ENCODE measurements at regions not wholly inside any gene's neighbourhood (a gene's known extent, or its start where the extent isn't known, plus 50 kb on each side); places are given as distances from the start of the nearest gene placed in this dataset.

DNA sequence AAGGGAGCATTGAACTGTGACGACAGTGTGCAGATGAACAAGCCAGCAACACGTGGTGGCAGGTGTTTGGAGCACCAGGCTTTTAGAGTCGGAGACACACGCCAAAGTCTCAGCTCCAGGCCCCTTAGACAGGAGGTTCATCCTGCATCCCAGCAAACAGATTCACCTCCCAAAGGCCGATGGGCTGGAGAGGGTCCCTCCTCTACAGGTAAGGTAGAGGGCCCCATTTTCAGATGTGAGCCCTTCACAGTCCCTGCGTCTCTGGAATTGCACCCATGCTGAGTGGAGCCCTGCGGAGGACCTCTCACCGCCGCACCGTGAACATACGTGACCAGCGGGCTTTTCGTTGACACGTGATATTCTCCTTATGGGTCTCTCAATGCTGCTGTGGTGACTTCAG lies 109.0 kb upstream of the B3GAT1 start:
- no peak for DNase-seq
- no peaks in the 10 kb centered on the region for H3K4me1 ChIP-seq
- H3K9me3 ChIP-seq: no peaks in the 10 kb centered on the region
- no peaks in the 10 kb centered on the region for H3K36me3 ChIP-seq
- no peak for TF ChIP-seq CTCF (IDR thresholded peaks at IDR 0.05 in 4 of 5, conservative IDR thresholded peaks at IDR 0.05 in 1 of 5)
- intact Hi-C loops (cut with DNase I; ENCODE audit: low total_unique reads): no loop called here
- H3K27ac ChIP-seq: no peak overlapping the region
- H3K4me3 ChIP-seq: no peak overlapping the region
- no peak for ATAC-seq
- in situ Hi-C loops (cut with MboI; ENCODE audit: low sequenced_read_pairs in 4 of 4): no loop called here
- H3K27me3 ChIP-seq: peaks cover 0 to 8% (median 2%) of the 10 kb centered on the region in 3 donors

DNA sequence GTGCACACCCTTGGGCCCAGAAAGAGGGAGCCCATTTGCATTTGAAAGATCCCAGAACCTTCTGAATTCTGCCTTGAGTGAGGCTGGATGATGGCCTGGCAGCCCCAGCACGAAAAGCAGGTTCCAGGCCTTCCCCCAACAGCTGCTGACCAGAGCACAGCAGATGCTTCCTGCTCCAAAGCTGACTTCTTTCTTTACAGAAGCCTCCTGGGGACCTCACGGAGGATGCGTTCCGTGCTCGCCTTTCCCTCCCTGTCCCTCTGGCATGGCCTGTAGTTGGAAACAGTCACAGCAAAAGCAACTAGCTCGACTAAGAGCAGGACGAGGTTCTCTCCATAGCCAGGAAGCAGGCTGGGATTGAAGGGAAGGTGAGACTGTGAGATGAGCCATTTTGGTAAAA lies 107.7 kb upstream of the B3GAT1 start:
- intact Hi-C loops (cut with DNase I; ENCODE audit: low total_unique reads): no loop called here
- Histone ChIP-seq H3K4me3 (no peak overlapping the region), H3K27me3 (peaks cover 0 to 8% (median 2%) of the 10 kb centered on the region in 3 donors), H3K4me1 (no peaks in the 10 kb centered on the region), H3K27ac (no peak overlapping the region), H3K9me3 (no peaks in the 10 kb centered on the region), H3K36me3 (no peaks in the 10 kb centered on the region)
- no peak for ATAC-seq
- no peak for DNase-seq
- in situ Hi-C loops (cut with MboI; ENCODE audit: low sequenced_read_pairs in 4 of 4): no loop called here
- TF ChIP-seq POLR2A (IDR thresholded peaks at IDR 0.05) (no peak), CTCF (IDR thresholded peaks at IDR 0.05 in 4 of 5, conservative IDR thresholded peaks at IDR 0.05 in 1 of 5) (no peak)

DNA sequence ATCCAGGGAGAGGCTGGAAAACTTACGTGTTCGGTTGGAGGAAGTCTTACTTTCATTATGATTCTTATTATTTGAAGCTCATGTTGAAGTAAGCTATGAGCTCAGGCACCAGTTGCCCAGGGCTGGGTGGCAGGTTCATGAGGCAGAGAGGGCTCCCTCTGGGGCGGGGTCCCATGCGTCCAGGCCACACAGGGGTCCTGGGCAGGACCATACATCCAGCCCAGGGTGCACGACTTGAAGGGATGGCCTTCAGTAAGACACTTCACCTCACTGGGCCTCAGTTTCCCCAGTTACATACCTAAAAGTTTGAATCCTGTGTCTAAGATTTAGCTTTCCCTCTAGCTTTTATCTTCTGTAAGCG lies 107.3 kb upstream of the B3GAT1 start:
- no peak overlapping the region for H3K27ac ChIP-seq
- no peaks in the 10 kb centered on the region for H3K36me3 ChIP-seq
- no peaks in the 10 kb centered on the region for H3K4me1 ChIP-seq
- ATAC-seq: no peak
- H3K27me3 ChIP-seq: peaks cover 0 to 8% (median 2%) of the 10 kb centered on the region in 3 donors
- intact Hi-C loops (cut with DNase I; ENCODE audit: low total_unique reads): no loop called here
- TF ChIP-seq POLR2A (IDR thresholded peaks at IDR 0.05) (no peak), CTCF (IDR thresholded peaks at IDR 0.05 in 4 of 5, conservative IDR thresholded peaks at IDR 0.05 in 1 of 5) (no peak)
- no peak overlapping the region for H3K4me3 ChIP-seq
- no peak for DNase-seq
- in situ Hi-C loops (cut with MboI; ENCODE audit: low sequenced_read_pairs in 4 of 4): no loop called here
- no peaks in the 10 kb centered on the region for H3K9me3 ChIP-seq

- TF ChIP-seq CTCF (IDR thresholded peaks at IDR 0.05 in 4 of 5, conservative IDR thresholded peaks at IDR 0.05 in 1 of 5): no peak
- TF ChIP-seq POLR2A (IDR thresholded peaks at IDR 0.05): no peak
- ATAC-seq (no peak), DNase-seq (no peak)
- Histone ChIP-seq H3K27ac (no peak overlapping the region), H3K4me1 (no peaks in the 10 kb centered on the region), H3K4me3 (no peak overlapping the region), H3K27me3 (peaks cover 0 to 8% (median 2%) of the 10 kb centered on the region in 3 donors), H3K9me3 (no peaks in the 10 kb centered on the region), H3K36me3 (no peaks in the 10 kb centered on the region)
- in situ Hi-C loops (cut with MboI; ENCODE audit: low sequenced_read_pairs in 4 of 4): no loop called here
- intact Hi-C loops (cut with DNase I; ENCODE audit: low total_unique reads): no loop called here
These were observed 106.8 kb upstream of the B3GAT1 start for GRCh38 chr11:134518616-134519389.
